Endothelial cell of umbilical vein (primary cell): ENCODE measurements at regions not wholly inside any gene's neighbourhood (a gene's known extent, or its start where the extent isn't known, plus 50 kb on each side); places are given as distances from the start of the nearest gene placed in this dataset.

Source experiments
- BruUV-seq: library from RNA; stranded (reverse); fragments of 400-500 nt; replicated peaks from 2 replicates; lab custom pipeline; 2021; lab: Mats Ljungman, UMichigan
- CTCF ChIA-PET: fragments of 300-600, 350-600 bp; sonication (Branson Sonifier 250); formaldehyde crosslinking; loops from one replicate; lab custom pipeline; 2021; ENCODE audit warnings: antibody characterized with exemption, inconsistent platforms; lab: Charles Lee
- POLR2A ChIA-PET: fragments of 300-600, 350-600 bp; sonication (Branson Sonifier 250); formaldehyde crosslinking; loops from one replicate; lab custom pipeline; 2021; ENCODE audit warnings: antibody characterized with exemption, inconsistent platforms; lab: Charles Lee
- DNase-seq: peaks from one replicate; pipeline ENCODE4 v3.0.0-alpha.2; 2011; ENCODE audit warnings: low read depth, low spot score
- FAIRE-seq: peaks from 2 replicates; lab custom pipeline; 2011; peaks lifted over from hg19 to GRCh38; lab: Jason Lieb, UNC
- H2AFZ ChIP-seq: 2 replicates; pipeline ENCODE4 v1.6.0; 2012; ENCODE audit warnings: low read depth, low read length, control low read depth, inconsistent platforms
- H3K27ac ChIP-seq: 2 replicates; pipeline ENCODE4 v1.5.1; 2011; ENCODE audit warnings: low read depth, mild to moderate bottlenecking, control low read depth, low read length, moderate library complexity; ENCODE audit not compliant: insufficient read depth
- H3K27me3 ChIP-seq, 2 experiments: 2 replicates each; pipeline versions ENCODE4 v1.6.0 to v1.6.1; 2011; ENCODE audit warnings: low read length in 2 of 2, mixed read lengths in 1 of 2; ENCODE audit not compliant: control insufficient read depth in 2 of 2, insufficient read depth in 2 of 2
- H3K36me3 ChIP-seq, 2 experiments: 2 replicates in 1 of 2; 3 replicates in 1 of 2; pipeline ENCODE4 v1.5.1; 2011; ENCODE audit warnings: low read length in 2 of 2, mild to moderate bottlenecking in 1 of 2, moderate library complexity in 1 of 2; ENCODE audit not compliant: control insufficient read depth in 2 of 2, insufficient read depth in 2 of 2; ENCODE audit errors: extremely low read depth in 1 of 2
- H3K4me1 ChIP-seq: 3 replicates; pipeline ENCODE4 v1.5.1; 2011; ENCODE audit warnings: mild to moderate bottlenecking, low read length; ENCODE audit not compliant: control insufficient read depth, insufficient read depth; ENCODE audit errors: extremely low read depth
- H3K4me2 ChIP-seq: 2 replicates; pipeline ENCODE4 v1.6.1; 2011; ENCODE audit warnings: low read length, control low read depth, mixed read lengths; ENCODE audit not compliant: insufficient read depth
- H3K4me3 ChIP-seq, 3 experiments: fragments of 200-600 bp in 1 of 3; sonication (generic), shearing (Covaris generic) in 1 of 3; replicated peaks in 1 of 3; 2 replicates each; pipeline ENCODE4 v1.5.1; 2011 to 2016; ENCODE audit warnings: control low read depth in 3 of 3, low read length in 3 of 3, mild to moderate bottlenecking in 2 of 3, inconsistent platforms in 1 of 3, low read depth in 1 of 3, moderate library complexity in 1 of 3; ENCODE audit not compliant: insufficient read depth in 1 of 3
- H3K79me2 ChIP-seq: 2 replicates; pipeline ENCODE4 v1.6.0; 2012; ENCODE audit warnings: low read length, inconsistent platforms; ENCODE audit not compliant: control insufficient read depth, insufficient read depth
- H3K9ac ChIP-seq: replicated peaks from 2 replicates; pipeline ENCODE3; 2011; ENCODE audit warnings: low read length, control low read depth; ENCODE audit not compliant: insufficient read depth; ENCODE audit errors: extremely low read depth
- H3K9me1 ChIP-seq: replicated peaks from 3 replicates; pipeline ENCODE4 v1.6.0; 2011; ENCODE audit warnings: mild to moderate bottlenecking, low read length; ENCODE audit not compliant: control insufficient read depth, insufficient read depth; ENCODE audit errors: extremely low read depth
- H3K9me3 ChIP-seq: replicated peaks from 2 replicates; pipeline ENCODE4 v1.5.1; 2012; ENCODE audit warnings: low read length, inconsistent platforms; ENCODE audit not compliant: control insufficient read depth, insufficient read depth
- H4K20me1 ChIP-seq: replicated peaks from 2 replicates; pipeline ENCODE3; 2011; ENCODE audit warnings: mild to moderate bottlenecking, low read length; ENCODE audit not compliant: control insufficient read depth, insufficient read depth; ENCODE audit errors: extremely low read depth
- CTCF ChIP-seq, 2 donors: IDR thresholded peaks; 1 replicate in 1 of 2; 2 replicates in 1 of 2; pipeline ENCODE4 v1.5.1; 2011; ENCODE audit warnings: low read length in 2 of 2, mild to moderate bottlenecking in 2 of 2, moderate library complexity in 2 of 2, control low read depth in 1 of 2, inconsistent platforms in 1 of 2, low read depth in 1 of 2; ENCODE audit not compliant: insufficient read depth in 1 of 2; ENCODE audit errors: extremely low read depth in 1 of 2
- EZH2 ChIP-seq: IDR thresholded peaks from 2 replicates; pipeline ENCODE4 v1.6.1; 2012; ENCODE audit warnings: borderline replicate concordance, low read depth, mild to moderate bottlenecking, moderate library complexity, low read length, inconsistent platforms; ENCODE audit not compliant: severe bottlenecking
- FOS ChIP-seq: IDR thresholded peaks from 2 replicates; pipeline ENCODE4 v1.6.1; 2011; ENCODE audit warnings: mild to moderate bottlenecking, low read length, moderate library complexity, borderline replicate concordance; ENCODE audit not compliant: insufficient read depth
- GATA2 ChIP-seq: IDR thresholded peaks from 2 replicates; pipeline ENCODE4 v1.7.0; 2011; ENCODE audit warnings: low read depth, mild to moderate bottlenecking, moderate library complexity, mixed read lengths, low read length; ENCODE audit not compliant: insufficient read length, insufficient read depth
- JUN ChIP-seq: IDR thresholded peaks from 2 replicates; pipeline ENCODE4 v1.6.1; 2011; ENCODE audit warnings: borderline replicate concordance, low read depth; ENCODE audit not compliant: insufficient read length, insufficient read depth
- MAX ChIP-seq: IDR thresholded peaks from 2 replicates; pipeline ENCODE4 v1.6.1; 2011; ENCODE audit not compliant: insufficient read depth, insufficient read length
- MYC ChIP-seq: IDR thresholded peaks from one replicate; pipeline ENCODE4 v1.6.1; 2011; ENCODE audit warnings: mild to moderate bottlenecking, low read depth, low read length
- POLR2A ChIP-seq: IDR thresholded peaks from 2 replicates; pipeline ENCODE4 v1.6.1; 2012; ENCODE audit warnings: low read depth, mild to moderate bottlenecking, control low read depth, low read length
- POLR2AphosphoS5 ChIP-seq: IDR thresholded peaks from 2 replicates; pipeline ENCODE4 v1.6.1; 2012; ENCODE audit warnings: low read depth, mild to moderate bottlenecking, control low read depth, low read length, moderate library complexity; ENCODE audit not compliant: insufficient read depth
- dilution Hi-C: fragments of 300-500 bp; cut with MboI; formaldehyde crosslinking; loops from one replicate; pipeline ENCODE4 v1.15.0; 2019; ENCODE audit warnings: low sequenced_read_pairs; ENCODE audit not compliant: extremely low pct_ligation_motif_present
- intact Hi-C: fragments of 100-400 bp; cut with micrococcal nuclease; formaldehyde crosslinking; loops from one replicate; pipeline ENCODE4 v1.10.0; 2022

GRCh38 chr20:60782959-60783625 is 469.0 kb upstream of the CDH4 start:
- H3K9me3 ChIP-seq: peaks cover 8% of the 10 kb centered on the region
- ChIA-PET POLR2A (no interaction called here), CTCF (no interaction called here)
- no peak overlapping the region for H3K9ac ChIP-seq
- H3K4me2 ChIP-seq: no peak overlapping the region
- H3K9me1 ChIP-seq: no peaks in the 10 kb centered on the region
- H2AFZ ChIP-seq: no peak overlapping the region
- H3K4me1 ChIP-seq: no peaks in the 10 kb centered on the region
- TF ChIP-seq MAX (no peak), POLR2A (no peak), MYC (no peak), POLR2AphosphoS5 (no peak), GATA2 (no peak), JUN (no peak), CTCF (IDR thresholded peaks at IDR 0.05; ENCODE audit: extremely low read depth in 1 of 2, insufficient read depth in 1 of 2, low read depth in 1 of 2, low read length in 2 of 2) (no peak), EZH2 (no peak), FOS (no peak)
- intact Hi-C loops (no loop called here), dilution Hi-C loops (no loop called here)
- H3K79me2 ChIP-seq: no peaks in the 10 kb centered on the region
- FAIRE-seq (no peak), DNase-seq (no peak)
- BruUV-seq: no TSS peak
- no peaks in the 10 kb centered on the region for H3K36me3 ChIP-seq
- no peak overlapping the region for H3K4me3 ChIP-seq
- H4K20me1 ChIP-seq: no peaks in the 10 kb centered on the region
- no peaks in the 10 kb centered on the region for H3K27me3 ChIP-seq
- H3K27ac ChIP-seq: no peak overlapping the region
